Epithelial cell of proximal tubule (primary cell): ENCODE measurements at regions not wholly inside any gene's neighbourhood (a gene's known extent, or its start where the extent isn't known, plus 50 kb on each side); places are given as distances from the start of the nearest gene placed in this dataset.

ENCODE experiments used
- DNase-seq: peaks from one replicate; pipeline ENCODE4 v3.0.0-alpha.2; 2011; ENCODE audit warnings: low read depth
- H3K4me3 ChIP-seq: 2 replicates; pipeline ENCODE4 v1.5.1; 2011; ENCODE audit warnings: low read depth, mild to moderate bottlenecking, low read length
- TF ChIP-seq, protein P1 (sequence below): conservative IDR thresholded peaks from 2 replicates; pipeline ENCODE4 v1.5.1; 2012; ENCODE audit warnings: low read depth, mild to moderate bottlenecking, low read length

DNA sequence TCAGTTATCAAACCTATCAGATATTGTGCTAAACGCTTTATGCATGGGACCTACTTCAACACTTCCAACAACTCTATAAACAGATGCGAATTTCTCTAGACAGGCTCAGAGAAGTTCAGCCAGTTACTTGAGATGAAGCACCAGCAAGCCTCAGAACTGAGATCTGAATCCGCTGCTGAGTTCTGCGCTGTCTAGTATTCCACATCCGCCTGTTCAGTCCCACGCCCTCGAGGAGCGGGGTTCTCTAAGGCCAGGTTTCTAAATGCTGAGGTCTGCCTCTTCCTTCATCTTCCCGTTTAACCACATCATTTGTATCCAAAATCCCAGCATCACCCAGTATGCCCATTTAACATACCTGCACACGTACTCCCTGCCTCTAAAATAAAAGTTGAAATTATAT lies 297.8 kb upstream of the ZNF32 start:
- TF ChIP-seq, protein P1, sequence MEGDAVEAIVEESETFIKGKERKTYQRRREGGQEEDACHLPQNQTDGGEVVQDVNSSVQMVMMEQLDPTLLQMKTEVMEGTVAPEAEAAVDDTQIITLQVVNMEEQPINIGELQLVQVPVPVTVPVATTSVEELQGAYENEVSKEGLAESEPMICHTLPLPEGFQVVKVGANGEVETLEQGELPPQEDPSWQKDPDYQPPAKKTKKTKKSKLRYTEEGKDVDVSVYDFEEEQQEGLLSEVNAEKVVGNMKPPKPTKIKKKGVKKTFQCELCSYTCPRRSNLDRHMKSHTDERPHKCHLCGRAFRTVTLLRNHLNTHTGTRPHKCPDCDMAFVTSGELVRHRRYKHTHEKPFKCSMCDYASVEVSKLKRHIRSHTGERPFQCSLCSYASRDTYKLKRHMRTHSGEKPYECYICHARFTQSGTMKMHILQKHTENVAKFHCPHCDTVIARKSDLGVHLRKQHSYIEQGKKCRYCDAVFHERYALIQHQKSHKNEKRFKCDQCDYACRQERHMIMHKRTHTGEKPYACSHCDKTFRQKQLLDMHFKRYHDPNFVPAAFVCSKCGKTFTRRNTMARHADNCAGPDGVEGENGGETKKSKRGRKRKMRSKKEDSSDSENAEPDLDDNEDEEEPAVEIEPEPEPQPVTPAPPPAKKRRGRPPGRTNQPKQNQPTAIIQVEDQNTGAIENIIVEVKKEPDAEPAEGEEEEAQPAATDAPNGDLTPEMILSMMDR, result no peak
- DNase-seq, result no peak
- H3K4me3 ChIP-seq, result no peak overlapping the region

DNA sequence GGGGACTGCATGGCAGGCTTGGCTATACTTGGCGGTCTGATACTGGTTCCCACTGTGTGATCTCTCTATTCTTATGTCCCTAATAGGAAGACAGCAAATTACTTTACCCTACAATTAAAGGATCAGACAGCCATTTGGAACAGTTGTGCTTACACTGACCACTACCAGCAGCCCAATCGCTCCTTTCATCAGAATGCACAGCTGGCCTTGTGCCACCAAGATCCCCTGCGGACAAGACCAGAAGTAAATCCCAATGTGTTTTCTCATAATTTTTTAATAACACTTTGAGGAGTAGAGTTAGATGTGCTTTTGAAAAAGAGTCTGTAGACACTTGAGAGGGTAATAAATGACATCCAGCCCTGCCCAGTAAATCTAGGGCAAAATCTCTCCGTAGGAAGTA lies 297.2 kb upstream of the ZNF32 start:
- no peak for DNase-seq
- no peak overlapping the region for H3K4me3 ChIP-seq
- TF ChIP-seq, protein P1, result no peak

DNA sequence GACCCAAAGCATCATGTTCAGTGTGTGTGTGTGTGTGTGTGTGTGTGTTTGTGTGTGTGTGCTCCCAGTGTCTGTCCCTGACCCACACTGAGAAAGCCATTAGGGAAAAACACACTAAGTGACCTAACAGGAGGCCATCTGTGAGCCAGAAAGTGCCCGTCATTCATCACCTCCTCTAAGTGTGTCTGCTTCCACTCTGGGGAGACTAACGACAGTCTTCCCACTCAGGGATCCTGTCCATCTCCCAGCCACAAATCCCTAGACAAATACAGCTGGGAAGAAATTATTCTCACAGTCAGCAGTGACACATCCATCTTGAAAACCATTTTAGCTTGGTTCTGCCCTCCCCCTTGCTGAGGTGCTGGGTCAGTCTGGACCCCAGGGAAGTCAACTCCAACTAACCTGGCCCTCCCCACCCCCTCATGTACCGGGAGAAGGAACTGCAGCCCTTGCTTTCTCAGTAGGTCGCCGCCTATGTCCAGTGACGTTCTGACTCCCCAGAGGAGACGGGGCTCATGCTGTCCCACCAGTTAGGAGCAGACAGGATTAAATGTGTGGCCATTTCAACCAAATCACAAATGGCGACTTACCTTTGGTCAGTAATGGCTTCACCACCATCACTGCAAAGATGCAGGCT lies 296.5 kb upstream of the ZNF32 start:
- no peak overlapping the region for H3K4me3 ChIP-seq
- no peak for DNase-seq
- TF ChIP-seq, protein P1, result no peak

DNA sequence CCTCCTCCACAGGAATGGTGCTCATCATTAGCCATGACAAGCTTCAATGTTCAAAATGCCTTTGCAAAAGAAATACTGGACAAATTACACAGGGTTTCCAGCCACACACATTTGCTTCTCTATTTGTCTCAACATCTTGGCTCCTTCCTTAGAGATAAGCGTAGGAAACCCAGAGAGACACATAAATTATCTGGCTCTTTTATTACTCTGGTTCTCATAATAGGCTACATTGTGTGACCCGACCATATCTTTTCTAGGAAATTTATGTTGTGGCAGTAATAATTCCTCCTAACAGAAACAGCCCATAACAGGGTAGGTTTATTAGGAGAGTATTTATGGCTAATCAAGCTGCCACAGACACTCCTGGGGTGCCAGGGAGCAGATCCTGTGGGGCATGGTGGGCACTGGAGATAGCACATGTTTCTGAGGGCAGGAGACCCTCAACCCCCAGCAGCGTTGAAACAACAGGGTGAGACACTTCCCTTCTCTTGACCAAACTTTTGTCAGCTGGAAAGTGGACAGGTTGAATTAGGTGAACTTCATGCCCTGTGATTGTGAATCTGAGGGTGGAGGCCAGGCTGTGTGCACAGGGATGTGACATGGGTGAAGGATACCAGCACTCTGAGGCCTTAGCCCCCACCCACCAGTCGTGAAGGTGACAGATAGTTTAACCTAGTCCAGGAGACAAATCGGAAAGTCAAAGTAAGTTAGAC lies 295.9 kb upstream of the ZNF32 start:
- TF ChIP-seq, protein P1, result no peak
- DNase-seq, result no peak
- H3K4me3 ChIP-seq, result no peak overlapping the region

DNA sequence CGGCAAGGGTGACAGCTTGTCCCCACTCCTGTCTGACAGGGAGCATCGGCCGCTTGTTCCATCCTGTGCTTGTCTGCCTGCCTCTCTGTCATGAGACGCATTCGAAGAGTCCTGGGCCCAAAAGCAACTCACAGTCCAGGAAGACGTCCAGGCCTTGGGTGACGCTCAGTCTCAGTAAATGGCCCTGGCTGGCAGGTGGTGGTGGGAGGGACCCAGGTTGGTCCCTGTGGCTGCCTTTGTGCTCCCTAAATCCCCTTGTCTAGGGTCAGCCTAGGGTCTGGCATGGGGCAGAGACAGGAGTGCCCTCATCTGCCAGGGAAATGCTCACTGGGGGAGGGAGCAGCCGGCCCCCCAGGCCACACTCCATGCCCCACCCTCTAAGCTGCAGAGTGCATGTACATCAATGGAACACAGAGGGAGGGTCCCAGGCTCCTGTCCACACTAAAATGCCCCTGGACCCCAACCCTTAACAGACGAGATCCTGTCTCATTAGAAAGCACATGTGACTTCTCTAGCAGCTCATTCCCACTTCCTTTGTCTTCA lies 295.2 kb upstream of the ZNF32 start:
- TF ChIP-seq, protein P1, result no peak
- no peak for DNase-seq
- H3K4me3 ChIP-seq, result no peak overlapping the region

DNA sequence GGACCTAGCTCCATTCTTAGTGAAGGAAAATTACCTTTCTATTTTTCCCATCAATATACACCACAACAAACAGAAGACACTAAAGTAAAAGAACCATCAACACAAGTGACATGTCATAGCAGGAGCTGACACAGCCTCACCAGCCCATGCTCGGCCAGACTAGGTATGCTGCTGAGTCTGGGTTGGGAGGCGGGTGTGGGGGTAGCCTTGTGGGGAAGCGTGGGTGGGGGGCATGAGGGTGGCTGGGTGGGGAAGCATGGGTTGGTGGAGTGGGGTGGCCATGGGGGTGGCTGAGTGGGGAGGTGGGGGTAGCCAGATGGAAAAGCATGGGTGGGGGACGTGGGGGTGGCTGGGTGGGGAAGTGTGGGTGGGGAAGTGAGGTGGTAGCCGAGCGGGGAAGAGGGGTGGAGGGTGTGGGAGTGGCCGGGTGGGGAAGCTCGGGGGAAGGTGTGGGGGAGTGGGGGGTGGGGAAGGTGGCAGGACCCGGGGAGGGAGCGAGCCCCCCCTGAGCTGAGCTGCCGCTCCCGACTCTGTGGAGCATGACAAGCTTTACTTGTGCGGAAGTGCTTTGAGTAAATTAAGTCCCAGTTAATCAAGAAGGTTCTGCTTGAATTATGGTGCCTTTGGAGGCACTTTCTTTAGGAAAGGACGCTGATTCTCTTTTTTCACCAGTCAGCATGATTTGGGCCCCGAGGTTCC lies 294.6 kb upstream of the ZNF32 start:
- no peak overlapping the region for H3K4me3 ChIP-seq
- no peak for DNase-seq
- TF ChIP-seq, protein P1, result no peak
